ENCODE measurements at regions not wholly inside any gene's neighbourhood (a gene's known extent, or its start where the extent isn't known, plus 50 kb on each side); places are given as distances from the start of the nearest gene placed in this dataset.

- Histone ChIP-seq H3K4me1 (no peaks in the 10 kb centered on the region), H3K9me3 (replicated peaks) (no peaks in the 10 kb centered on the region), H3K27ac (replicated peaks) (no peak overlapping the region), H3K27me3 (ENCODE audit: low read depth) (no peaks in the 10 kb centered on the region), H3K4me3 (no peak overlapping the region), H3K36me3 (no peaks in the 10 kb centered on the region)
- TF ChIP-seq CTCF (IDR thresholded peaks at IDR 0.05; ENCODE audit: borderline replicate concordance): no peak
- DNase-seq: no peak
- intact Hi-C loops (cut with micrococcal nuclease): no loop called here
Observed at GRCh38 chr9:85292261-85292660, 449.5 kb downstream of the AGTPBP1 start.

GRCh38 chr9:85291266-85291665 lies 450.5 kb downstream of the AGTPBP1 start:
- H3K27me3 ChIP-seq (ENCODE audit: low read depth): no peaks in the 10 kb centered on the region
- H3K36me3 ChIP-seq: no peaks in the 10 kb centered on the region
- TF ChIP-seq CTCF (IDR thresholded peaks at IDR 0.05; ENCODE audit: borderline replicate concordance): no peak
- H3K27ac ChIP-seq (replicated peaks): no peak overlapping the region
- no peaks in the 10 kb centered on the region for H3K4me1 ChIP-seq
- intact Hi-C loops (cut with micrococcal nuclease): no loop called here
- H3K9me3 ChIP-seq (replicated peaks): no peaks in the 10 kb centered on the region
- H3K4me3 ChIP-seq: no peak overlapping the region
- DNase-seq: no peak

- Histone ChIP-seq H3K27me3 (ENCODE audit: low read depth) (no peaks in the 10 kb centered on the region), H3K27ac (replicated peaks) (no peak overlapping the region), H3K9me3 (replicated peaks) (no peaks in the 10 kb centered on the region), H3K4me1 (no peaks in the 10 kb centered on the region), H3K36me3 (no peaks in the 10 kb centered on the region), H3K4me3 (no peak overlapping the region)
- intact Hi-C loops (cut with micrococcal nuclease): no loop called here
- TF ChIP-seq CTCF (IDR thresholded peaks at IDR 0.05; ENCODE audit: borderline replicate concordance): no peak
- DNase-seq: no peak
Observed at GRCh38 chr9:85290019-85290418, 451.7 kb downstream of the AGTPBP1 start.

GRCh38 chr9:85289142-85289541 lies 452.6 kb downstream of the AGTPBP1 start:
- no peak for TF ChIP-seq CTCF (IDR thresholded peaks at IDR 0.05; ENCODE audit: borderline replicate concordance)
- H3K27ac ChIP-seq (replicated peaks): no peak overlapping the region
- no peaks in the 10 kb centered on the region for H3K36me3 ChIP-seq
- DNase-seq: no peak
- no peaks in the 10 kb centered on the region for H3K9me3 ChIP-seq (replicated peaks)
- H3K4me1 ChIP-seq: no peaks in the 10 kb centered on the region
- intact Hi-C loops (cut with micrococcal nuclease): no loop called here
- no peaks in the 10 kb centered on the region for H3K27me3 ChIP-seq (ENCODE audit: low read depth)
- no peak overlapping the region for H3K4me3 ChIP-seq

GRCh38 chr9:85283421-85283820 lies 458.3 kb downstream of the AGTPBP1 start:
- H3K27ac ChIP-seq (replicated peaks): no peak overlapping the region
- H3K4me3 ChIP-seq: no peak overlapping the region
- TF ChIP-seq CTCF (IDR thresholded peaks at IDR 0.05; ENCODE audit: borderline replicate concordance): no peak
- DNase-seq: no peak
- H3K27me3 ChIP-seq (ENCODE audit: low read depth): no peaks in the 10 kb centered on the region
- no peaks in the 10 kb centered on the region for H3K4me1 ChIP-seq
- H3K36me3 ChIP-seq: no peaks in the 10 kb centered on the region
- no peaks in the 10 kb centered on the region for H3K9me3 ChIP-seq (replicated peaks)
- intact Hi-C loops (cut with micrococcal nuclease): no loop called here

GRCh38 chr9:85278769-85279168 lies 463.0 kb downstream of the AGTPBP1 start:
- Histone ChIP-seq H3K27ac (replicated peaks) (no peak overlapping the region), H3K9me3 (replicated peaks) (no peaks in the 10 kb centered on the region), H3K4me3 (no peak overlapping the region), H3K36me3 (no peaks in the 10 kb centered on the region), H3K27me3 (ENCODE audit: low read depth) (no peaks in the 10 kb centered on the region), H3K4me1 (no peaks in the 10 kb centered on the region)
- no peak for TF ChIP-seq CTCF (IDR thresholded peaks at IDR 0.05; ENCODE audit: borderline replicate concordance)
- intact Hi-C loops (cut with micrococcal nuclease): no loop called here
- DNase-seq: no peak

Measured in left ventricle myocardium inferior (tissue), 1 donor.